ENCODE measurements at regions not wholly inside any gene's neighbourhood (a gene's known extent, or its start where the extent isn't known, plus 50 kb on each side); places are given as distances from the start of the nearest gene placed in this dataset.

DNA sequence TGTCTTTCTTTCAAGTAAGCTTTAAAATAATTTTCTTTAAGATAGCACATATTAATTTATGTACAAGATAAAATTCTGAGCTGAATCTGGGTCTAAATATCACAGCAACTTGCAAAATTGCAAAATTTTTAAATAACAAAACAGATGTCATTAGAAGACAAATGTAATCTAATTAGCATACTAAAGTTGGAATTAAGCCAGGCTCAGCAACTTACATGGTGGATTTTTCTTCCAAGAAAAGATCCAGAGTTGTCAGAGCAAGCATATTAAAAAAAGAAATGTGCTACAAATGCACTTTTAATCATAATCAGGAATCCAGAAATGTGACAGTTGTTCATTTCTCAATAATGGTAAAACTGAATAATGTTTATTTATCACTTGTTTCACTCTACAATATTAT lies 906.9 kb upstream of the INTU start:
- DNase-seq: no peak

DNA sequence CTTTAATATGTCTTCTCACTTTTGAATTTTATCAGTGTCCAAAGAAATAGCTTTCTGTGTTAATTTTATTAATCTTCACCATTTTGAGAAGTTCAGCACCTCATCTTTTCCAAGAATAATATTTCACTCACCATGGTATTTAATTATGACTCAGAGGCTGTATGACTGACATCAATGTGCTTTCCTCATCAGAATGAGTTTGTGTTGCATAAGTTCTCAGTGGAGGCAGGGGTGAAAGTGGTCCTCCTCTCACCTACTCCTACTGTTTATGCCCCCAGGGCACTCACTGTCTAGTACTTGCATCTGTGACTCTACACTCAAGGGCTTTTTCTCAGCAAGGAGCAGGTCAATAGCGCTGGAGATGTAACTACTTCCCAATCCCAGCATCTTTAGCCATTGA lies 905.3 kb upstream of the INTU start:
- no peak for DNase-seq

DNA sequence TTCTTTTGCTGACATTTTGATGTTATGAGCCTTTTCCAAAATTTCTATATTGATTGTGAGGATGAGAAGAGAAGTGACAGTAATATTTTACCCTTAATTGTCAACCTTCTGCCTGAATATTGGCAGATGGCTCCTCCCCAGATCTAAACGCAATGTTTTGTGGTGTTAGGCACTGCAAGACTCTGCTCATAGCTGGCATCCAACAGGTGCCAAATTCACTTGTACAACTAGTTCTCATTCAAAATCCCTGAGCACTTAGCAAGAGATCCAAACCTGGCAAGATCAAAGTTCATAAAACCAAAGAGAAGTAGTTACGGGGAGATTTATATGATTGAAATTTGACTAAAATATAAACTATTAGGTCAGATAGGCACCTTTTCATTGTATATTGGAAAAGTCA lies 901.7 kb upstream of the INTU start:
- DNase-seq: no peak

DNA sequence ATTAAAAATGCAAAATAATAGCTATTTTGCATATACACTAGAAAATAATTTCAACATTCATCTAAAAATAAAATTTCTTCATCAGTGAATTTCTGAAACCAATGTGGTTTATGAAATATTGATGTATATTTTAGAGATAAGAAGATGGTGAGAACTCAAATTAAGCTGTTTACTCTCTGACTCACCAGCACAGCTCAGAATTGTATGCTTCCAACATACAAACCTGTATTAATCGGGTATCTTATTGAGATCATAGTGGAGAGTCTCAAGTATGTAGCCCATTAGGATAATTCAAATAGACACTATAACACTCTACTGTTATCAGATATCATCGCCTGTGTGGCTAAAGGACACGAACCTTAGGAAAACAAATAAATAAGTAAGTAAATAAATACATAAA lies 899.5 kb upstream of the INTU start:
- DNase-seq: no peak

DNA sequence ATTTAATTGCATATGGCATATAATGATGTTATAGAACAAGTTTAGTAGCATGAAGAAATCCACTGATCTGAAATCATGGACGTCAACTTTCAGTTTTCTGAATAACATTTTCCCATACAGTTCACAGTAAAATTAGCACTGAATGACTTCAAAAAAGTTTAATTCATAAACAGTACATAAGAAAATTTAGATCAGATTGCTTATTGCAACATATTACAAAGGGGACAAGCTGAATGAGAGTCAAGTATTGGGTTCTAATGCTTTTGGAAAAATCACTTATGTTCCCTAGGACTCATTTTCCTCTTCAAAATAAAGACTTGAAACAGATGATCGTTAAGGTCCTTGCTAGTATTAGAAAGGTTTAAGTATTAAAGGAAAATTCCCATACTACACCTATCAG lies 898.3 kb upstream of the INTU start:
- no peak for DNase-seq

DNA sequence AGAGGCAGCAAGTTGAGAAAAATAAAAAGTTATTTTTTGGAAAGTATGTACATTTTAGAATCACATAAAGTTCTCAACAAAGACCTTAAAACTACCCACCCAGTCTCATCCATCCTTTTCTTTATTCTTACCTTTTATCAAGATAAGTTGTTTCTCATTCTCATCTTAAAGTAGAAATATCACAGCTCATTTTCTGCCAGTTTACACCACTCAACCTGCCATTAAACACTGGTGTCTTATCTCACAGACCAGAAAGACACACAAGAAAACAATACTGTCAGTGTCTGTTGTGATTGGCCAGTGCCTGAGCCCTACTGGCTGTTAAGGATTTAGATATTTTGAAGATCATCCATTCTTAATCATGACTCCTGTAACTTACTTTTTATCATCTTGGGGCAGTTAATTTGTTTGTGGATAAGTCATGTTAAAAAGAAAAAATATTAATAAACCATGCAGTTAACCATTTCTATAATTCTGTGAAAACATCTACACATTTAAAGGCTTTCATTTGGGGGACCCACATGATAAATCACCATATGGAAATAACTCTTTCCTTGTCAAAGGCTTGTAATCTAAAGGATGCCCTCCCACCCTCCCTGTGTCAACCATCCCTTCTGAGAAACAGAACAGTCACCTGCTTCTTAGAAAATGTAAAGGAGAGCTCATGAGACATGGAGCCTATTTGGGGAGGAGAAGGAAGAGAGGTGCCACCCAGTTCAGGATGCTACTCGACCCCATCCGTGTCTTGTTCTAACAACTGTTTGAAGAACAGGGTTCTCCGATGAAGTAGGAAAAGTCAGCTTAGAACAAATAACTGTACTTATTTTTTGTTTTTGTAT lies 897.2 kb upstream of the INTU start:
- DNase-seq: no peak

DNA sequence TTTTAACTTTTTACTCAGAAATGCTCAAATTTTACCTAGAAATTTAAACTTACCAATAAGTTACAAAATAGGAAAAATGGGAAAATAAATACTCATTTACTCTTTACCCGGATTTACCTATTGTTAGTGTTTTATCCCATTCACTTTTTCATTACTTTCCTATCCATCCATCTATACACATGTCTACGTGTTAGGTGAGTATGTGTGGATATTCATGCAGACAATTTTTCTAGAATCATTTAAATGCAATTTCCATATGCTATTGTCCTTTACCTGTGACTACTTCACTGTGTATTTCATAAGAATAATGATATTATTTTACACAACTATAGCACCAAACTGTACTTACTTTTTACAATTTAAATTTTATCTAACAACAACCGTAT lies 896.6 kb upstream of the INTU start:
- DNase-seq: no peak

DNA sequence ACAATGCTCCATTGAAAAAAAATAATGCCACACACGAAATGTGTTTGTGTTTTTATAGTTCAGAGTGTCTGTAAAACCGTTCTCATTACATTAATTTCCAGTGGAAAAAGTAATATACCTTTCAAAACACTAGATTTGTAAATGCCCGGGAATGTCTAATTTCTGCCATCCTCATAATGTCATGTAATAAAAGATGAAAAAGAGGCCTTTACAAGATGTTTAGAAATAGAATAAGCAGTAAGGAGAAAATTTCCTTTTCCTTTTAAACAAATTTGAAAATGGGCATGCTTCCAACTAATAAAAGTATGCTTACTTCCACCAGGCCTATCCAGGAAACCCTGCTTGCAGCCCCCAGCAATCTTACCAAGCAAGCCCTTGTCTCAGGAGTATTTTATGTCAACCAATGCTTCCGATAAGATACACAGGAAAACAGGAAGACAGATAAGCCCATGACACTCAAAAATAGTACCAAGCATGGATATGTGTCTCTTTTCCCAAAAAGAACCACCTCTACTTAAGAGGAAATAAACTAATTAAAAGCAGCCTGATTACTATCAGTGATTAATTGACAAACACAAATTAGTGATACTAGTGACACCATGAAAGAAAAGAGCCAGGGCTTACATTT lies 894.7 kb upstream of the INTU start:
- DNase-seq: no peak

DNA sequence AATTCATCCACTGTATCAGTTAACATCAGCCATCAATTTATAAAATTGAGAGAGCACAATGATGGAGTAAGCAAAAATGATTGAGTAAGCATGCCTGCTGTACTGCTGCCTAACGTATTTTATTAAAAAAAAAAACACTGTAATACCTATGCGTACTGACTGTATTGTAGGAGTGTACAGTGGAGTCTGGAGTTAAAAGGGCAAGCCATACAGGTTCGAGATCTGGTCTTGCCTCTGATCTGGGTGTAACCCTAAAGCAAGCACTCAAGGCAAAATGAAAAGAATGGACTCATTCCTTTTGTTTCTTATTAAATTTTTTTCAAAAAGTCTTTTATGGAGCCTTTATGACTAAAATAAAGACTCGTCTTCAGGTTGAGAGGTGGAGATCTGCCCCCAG lies 894.2 kb upstream of the INTU start:
- no peak for DNase-seq

DNA sequence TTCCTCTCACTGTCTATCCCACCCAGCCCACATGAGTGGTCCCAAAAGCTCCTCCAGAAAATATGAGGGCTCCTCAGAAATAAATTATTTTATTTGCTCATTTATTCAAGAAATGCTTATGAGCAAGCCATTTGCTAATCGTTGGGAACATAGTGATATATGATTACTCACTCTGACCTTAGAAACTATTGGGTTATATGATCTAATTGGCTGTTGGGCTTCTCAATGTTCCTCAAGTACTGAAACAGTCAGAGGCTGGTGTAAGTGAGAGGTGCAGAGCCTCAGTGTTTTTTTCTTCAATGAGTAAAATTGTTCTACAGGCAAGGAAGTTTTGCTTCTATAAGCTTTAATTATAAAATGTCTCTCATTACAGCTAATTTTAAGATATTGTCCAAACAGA lies 893.8 kb upstream of the INTU start:
- no peak for DNase-seq

DNA sequence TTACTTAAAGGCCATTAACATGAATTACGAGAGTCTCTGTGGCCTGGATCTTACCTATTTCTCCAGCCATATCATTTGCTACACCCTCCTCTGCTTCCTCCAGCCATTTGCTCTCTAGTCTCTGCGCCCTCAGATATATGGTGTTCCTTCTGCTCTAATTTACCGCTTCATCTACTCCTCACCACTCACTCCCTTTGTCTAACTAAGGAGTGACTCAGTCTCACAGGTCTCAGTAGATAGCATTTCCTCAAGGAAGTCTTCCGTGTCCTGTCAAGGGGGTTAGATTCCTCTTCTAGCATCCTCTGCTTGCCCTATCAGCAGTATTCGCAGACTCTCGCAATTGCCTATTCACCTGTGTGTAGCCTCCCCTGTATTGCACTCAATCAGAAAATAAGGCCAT lies 892.1 kb upstream of the INTU start:
- DNase-seq: no peak

DNA sequence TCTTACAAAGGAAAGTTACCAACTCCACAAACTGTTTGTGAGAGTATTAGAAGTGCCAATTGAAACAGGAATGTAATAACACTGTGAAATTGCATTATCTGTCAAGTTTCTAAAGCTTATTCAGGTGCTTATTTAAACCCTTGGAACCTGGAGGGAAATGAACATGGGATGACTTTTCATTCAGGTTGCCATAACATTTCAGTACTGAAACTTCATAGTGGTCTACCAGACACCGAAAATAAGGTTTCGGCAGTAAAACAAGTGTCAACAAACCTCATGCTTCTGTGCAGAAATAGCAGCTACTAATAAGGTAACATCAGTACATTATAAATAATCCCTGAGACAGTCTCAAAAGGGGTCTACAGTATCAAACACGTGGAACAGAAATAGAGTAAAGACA lies 890.7 kb upstream of the INTU start:
- no peak for DNase-seq

DNA sequence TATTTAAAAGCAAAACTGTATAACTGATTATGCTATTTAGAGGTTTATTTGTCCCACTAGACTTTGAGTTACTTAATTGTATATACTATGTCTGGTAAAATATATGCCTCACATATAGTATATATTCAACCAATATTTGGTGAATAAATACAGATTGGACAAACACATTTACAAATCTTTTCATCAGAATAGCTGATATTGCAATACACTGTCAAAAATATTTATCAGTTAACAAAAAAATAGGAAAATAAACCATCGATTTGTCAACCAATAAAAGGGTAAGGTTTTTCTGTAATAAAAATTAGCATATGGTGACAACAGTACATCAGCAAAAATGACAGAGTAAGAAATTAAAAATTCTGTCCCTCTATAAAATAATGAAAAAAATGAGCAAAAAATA lies 889.9 kb upstream of the INTU start:
- DNase-seq: no peak

DNA sequence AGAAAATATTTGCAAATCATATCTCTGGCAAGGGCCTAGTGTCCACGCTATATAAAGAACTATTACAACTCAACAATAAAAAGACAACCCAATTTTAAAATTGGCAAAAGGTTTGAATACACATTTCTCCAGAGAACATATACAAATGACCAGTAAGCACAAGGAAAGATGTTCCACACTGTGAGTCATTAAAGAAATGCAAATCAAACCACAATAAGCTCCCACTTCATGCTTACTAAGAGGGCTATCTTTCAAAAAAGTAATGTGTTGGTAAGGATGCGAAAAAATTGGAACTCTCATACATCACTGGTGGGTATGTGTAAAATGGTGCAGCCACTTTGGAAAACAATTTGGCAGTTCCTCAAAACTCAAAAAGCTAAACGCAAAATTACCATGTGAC lies 884.0 kb upstream of the INTU start:
- no peak for DNase-seq

DNA sequence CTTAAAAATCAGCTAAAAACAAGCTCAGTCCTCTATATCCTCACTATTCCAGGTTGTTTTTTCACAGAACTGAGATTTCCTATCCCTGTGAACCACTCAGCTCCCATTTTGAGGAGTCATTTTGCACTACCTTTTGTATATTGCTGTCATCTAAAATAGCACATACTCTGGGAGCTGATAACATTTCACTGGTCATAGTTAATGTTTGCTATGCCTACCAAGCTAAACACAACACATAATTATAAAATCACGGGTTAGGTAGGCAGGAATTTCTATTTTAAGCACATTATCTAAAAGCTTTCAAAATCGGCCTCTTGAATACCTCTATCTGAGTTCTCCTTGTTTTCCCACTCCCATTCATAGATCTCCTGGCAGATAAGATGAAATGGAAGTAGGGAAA lies 882.0 kb upstream of the INTU start:
- DNase-seq: no peak

DNA sequence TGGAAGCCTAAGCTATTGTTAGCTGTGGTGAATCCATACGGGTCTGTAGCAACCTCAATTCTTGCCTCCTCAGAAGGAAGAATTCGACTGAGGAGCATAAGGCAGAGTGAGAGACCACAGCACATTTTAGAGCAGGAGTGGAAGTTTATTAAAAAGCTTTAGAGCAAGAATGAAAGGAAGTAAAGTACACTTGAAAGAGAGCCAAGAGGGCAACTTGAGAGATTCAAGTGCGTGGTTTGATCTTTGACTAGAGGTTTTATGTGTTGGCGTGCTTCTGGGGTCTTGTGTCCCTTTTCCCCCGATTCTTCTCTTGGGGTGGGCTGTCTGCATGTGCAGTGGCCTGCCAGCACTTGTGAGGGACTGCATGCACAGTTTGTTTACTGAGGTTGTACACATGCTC lies 880.6 kb upstream of the INTU start:
- no peak for DNase-seq

DNA sequence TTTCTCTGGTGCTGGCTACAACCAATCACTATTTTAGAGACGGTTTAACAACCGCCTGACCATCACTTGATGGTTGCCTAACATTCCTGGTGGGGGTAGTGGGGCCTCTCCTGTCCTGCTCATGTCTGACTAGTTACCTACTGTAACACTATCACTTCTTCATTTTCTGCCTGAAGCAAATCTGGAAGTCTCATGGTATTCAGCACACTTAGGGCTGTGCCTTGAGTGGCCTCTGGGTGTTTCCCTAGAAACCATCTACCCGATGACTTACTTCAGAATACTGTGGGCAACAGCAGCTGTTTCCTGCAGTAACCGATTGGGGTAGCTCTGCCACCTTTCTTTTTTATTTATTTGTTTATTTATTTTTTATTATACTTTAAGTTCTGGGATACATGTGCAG lies 880.1 kb upstream of the INTU start:
- no peak for DNase-seq

DNA sequence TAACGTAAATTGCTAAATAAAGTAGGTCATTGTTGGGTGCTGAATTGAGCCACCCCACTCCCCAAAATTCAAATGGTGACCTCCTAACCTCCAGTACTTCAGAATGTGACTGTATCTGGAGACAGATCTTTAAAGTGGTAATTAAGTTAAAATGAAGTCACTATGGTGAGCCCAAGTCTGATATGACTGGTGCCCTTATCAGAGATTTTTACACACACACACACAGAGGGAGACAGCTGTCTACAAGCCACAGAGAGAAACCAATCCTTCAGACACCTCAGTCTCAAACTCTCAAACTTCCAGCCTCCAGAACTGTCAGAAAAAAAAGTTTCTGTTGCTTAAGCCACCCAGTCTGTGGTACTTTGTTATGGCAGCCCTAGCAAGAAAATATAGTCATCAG lies 879.2 kb upstream of the INTU start:
- DNase-seq: no peak

DNA sequence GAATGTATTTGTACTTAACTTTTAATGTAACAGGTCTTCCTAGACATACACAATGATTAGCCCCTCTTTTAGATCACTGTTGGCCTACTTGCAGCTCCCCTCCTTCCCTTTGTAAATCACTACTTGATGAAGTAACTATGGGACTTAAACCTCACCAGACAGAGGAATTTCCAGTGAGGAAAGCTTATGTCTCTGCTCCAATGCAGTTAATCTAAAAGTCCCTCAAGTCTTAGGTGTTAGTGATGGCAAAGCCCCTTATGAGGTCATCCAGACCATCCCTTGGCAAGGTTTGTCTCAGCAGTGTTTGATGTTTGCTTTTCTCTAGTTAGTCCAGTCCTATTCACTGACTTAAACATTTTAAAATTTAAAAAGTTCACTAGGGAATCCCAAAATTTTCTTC lies 877.3 kb upstream of the INTU start:
- DNase-seq: no peak

DNA sequence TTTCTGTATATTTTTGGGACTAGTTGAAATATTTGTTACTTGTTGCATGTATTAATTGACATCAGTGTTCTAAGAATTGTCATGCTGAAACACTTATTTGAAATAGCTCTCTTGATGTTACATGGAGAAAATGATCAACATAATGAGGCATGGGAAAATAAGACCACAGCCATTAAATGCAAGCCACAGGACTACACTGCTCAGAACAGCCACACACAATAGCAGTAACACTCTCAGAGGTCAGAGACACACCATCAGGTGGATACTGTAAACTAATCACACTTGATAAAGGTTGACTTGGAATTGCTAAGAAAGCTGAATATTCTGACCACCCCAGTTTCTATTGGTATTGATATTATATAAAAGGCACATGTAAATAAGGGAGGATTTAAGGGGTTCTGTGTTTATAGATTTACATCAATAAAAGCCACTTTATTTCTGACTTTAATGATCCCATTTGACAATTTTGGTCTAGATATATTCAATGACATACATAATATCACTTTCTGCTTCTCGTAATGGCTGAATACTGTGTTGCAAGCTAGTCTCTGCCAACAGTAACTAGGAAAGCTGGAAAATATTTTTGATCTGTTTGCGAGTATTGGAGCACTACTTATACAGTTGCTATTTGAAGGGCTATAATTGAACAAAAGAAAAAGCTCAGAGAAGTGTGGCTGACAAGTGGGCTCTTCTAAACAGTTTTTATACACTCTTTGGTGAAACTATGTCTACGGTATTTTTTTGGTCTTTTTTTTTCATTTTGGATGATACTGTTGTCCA lies 876.5 kb upstream of the INTU start:
- no peak for DNase-seq

DNA sequence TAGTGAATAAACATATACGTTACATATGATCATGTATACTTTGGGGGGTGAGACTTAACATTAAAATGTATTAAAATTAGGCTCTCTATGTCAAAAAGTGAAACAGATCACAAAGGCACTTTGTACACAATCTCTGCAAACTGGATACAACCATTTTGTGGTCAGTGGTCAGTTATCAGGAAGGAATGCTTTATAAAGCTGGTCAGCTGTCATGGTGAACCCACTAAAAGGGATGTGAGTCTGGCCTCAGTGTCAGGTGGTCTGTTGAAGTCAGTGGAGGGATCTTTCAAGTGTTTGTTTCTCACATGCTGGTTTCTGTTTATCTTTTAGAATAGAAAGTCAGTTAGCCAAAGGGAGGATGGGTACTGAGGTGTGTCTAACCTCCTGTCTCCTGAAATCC lies 875.5 kb upstream of the INTU start:
- DNase-seq: no peak

DNA sequence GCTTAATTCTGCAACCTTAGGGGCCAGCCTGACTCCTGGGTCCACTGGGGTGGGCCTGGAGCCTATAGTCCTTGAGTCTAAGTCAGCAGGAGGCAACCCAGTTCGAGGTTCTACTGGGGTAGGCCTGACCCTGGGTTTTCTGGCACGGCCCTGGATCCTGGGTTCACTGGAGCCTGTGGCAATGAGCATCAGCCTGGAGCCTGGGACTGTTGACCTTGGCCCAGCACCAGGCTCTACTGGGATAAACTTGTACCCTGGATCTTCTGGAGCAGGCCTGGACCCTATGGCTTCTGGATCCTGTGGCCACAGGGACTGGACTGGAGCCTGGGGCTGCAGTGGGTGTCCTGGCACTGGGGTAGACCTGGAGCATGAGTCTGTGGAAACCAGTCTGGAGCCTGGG lies 874.3 kb upstream of the INTU start:
- no peak for DNase-seq

DNA sequence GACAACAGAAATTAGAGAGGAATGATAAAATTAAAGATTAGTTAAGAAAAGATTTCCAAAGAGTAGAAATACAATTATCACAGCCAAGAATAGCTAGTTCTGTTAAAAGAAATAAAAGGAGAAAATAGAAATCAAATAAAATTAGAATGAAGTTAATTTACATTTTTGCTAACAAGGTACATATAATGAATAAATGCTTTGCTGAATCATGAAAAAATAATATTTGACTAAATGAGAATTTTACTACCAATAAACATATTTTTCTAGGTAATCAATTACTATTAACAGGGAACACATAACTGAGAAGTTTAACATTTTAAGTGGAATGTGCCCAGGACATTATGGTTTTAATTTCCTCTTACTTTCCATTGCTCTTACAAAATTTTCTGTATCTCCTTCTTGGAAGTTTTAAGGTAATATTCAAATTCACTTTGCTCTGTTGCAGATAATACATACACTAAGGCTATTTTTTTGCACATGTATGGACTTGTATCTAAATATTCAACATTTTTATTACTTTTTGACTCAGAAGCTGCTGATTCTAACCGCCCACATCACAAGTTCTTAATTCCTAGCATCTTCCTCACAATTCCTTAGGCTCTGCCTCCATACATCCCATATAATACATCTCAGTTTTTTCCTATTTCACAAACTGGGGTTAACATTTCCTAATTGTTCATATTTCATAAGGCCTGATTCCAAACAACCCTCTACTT lies 870.7 kb upstream of the INTU start:
- DNase-seq: no peak

All from NCI-H1048 (cell line).